ENCODE measurements at regions not wholly inside any gene's neighbourhood (a gene's known extent, or its start where the extent isn't known, plus 50 kb on each side); places are given as distances from the start of the nearest gene placed in this dataset.

- Histone ChIP-seq H3K79me2 (ENCODE audit: insufficient read depth, low read length) (no peaks in the 10 kb centered on the region), H3K36me3 (replicated peaks in 1 of 2; ENCODE audit: control insufficient read depth in 1 of 2, insufficient read depth in 2 of 2, low read length in 2 of 2) (no peaks in the 10 kb centered on the region), H3K4me1 (ENCODE audit: insufficient read depth, low read length) (no peaks in the 10 kb centered on the region), H2AFZ (ENCODE audit: low read length) (no peak overlapping the region), H3K4me2 (ENCODE audit: low read depth, low read length) (no peak overlapping the region), H3K27me3 (ENCODE audit: control insufficient read depth in 1 of 2, insufficient read depth in 2 of 2, low read length in 2 of 2) (no peaks in the 10 kb centered on the region), H4K20me1 (ENCODE audit: insufficient read depth, low read length) (no peaks in the 10 kb centered on the region), H3K9ac (ENCODE audit: insufficient read depth, low read depth, low read length) (no peak overlapping the region), H3K4me3 (replicated peaks in 1 of 3; ENCODE audit: insufficient read depth in 1 of 3, low read depth in 2 of 3, low read length in 3 of 3) (no peak overlapping the region), H3K9me3 (ENCODE audit: low read length) (no peaks in the 10 kb centered on the region), H3K27ac (ENCODE audit: extremely low read length, insufficient read depth, low read length) (no peak overlapping the region)
- no TSS peak for BruUV-seq (replicated peaks)
- FAIRE-seq (no peak), ATAC-seq (no peak), DNase-seq (ENCODE audit: low spot score) (no peak)
- WGBS (ENCODE audit: low lambda C conversion rate): 0% methylated on average over 4 of the region's 4 CpGs
- intact Hi-C loops (cut with micrococcal nuclease; ENCODE audit: unreplicated experiment) (no loop called here), in situ Hi-C loops (cut with HindIII; ENCODE audit: extremely low pct_ligation_motif_present, low pct_unique_long_range_greater_than_20kb) (no loop called here)
- no peak for TF ChIP-seq TERF1 (CRISPR knock-in tag; IDR thresholded peaks at IDR 0.05)
- TF ChIP-seq GPBP1L1 (CRISPR knock-in tag; IDR thresholded peaks at IDR 0.05): no peak
- TF ChIP-seq ZSCAN9 (CRISPR knock-in tag; IDR thresholded peaks at IDR 0.05; ENCODE audit: borderline replicate concordance): no peak
- no peak for TF ChIP-seq MAFF (IDR thresholded peaks at IDR 0.05; ENCODE audit: low read depth, low read length)
- no peak for TF ChIP-seq ZBTB10 (CRISPR knock-in tag; IDR thresholded peaks at IDR 0.05; ENCODE audit: borderline replicate concordance)
- TF ChIP-seq ZNF280B (CRISPR knock-in tag; IDR thresholded peaks at IDR 0.05; ENCODE audit: borderline replicate concordance): no peak
- TF ChIP-seq GATAD1 (CRISPR knock-in tag; IDR thresholded peaks at IDR 0.05): no peak
- no peak for TF ChIP-seq NCOA2 (CRISPR knock-in tag; IDR thresholded peaks at IDR 0.05)
- no peak for TF ChIP-seq ZNF839 (CRISPR knock-in tag; IDR thresholded peaks at IDR 0.05; ENCODE audit: borderline replicate concordance)
- TF ChIP-seq ATF2 (CRISPR knock-in tag; IDR thresholded peaks at IDR 0.05): no peak
- TF ChIP-seq HDAC2 (CRISPR knock-in tag; IDR thresholded peaks at IDR 0.05): no peak
- POLR2A ChIA-PET: no interaction called here
- CTCF ChIA-PET (ENCODE audit: low intra/inter-chr PET ratio, low total read pairs): no interaction called here
Measured at GRCh38 chr1:190849346-190849745, 371.7 kb upstream of the BRINP3 start.

Measured in HepG2 (cell line).